ENCODE measurements at regions not wholly inside any gene's neighbourhood (a gene's known extent, or its start where the extent isn't known, plus 50 kb on each side); places are given as distances from the start of the nearest gene placed in this dataset.

DNA sequence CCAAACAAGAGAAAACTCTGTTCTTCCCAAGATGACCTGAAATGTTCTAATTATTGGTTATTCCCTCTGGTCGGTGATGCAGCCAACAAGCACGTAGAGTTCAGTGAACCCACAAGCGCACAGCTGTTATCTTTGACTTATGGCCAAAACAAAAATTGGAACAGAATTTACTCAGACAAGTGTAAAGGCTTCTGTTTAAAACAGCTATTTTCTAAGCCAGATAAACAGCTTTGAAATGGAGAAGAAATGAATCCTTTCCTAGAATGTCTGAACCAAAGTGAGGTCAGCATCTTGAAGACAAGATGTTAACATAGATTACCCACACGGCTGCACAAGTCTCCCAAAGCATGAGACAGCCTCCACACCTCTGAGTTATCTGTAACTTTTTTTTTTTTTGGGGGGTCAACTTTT, 669.2 kb downstream of the DIAPH3 start:
- no peak overlapping the region for H3K27ac ChIP-seq
- no peaks in the 10 kb centered on the region for H3K36me3 ChIP-seq
- intact Hi-C loops (cut with DNase I), result no loop called here
- no peaks in the 10 kb centered on the region for H3K27me3 ChIP-seq (replicated peaks; ENCODE audit: insufficient read depth)
- WGBS, result 29% methylated on average over 4 of the region's 4 CpGs
- DNase-seq (ENCODE audit: low spot score), result no peak
- no peak overlapping the region for H3K4me3 ChIP-seq
- H3K9me3 ChIP-seq, result no peaks in the 10 kb centered on the region
- no peaks in the 10 kb centered on the region for H3K4me1 ChIP-seq (replicated peaks)
- TF ChIP-seq POLR2AphosphoS5 (IDR thresholded peaks at IDR 0.05) (no peak), POLR2A (IDR thresholded peaks at IDR 0.05) (no peak)
- TF ChIP-seq, protein P1, sequence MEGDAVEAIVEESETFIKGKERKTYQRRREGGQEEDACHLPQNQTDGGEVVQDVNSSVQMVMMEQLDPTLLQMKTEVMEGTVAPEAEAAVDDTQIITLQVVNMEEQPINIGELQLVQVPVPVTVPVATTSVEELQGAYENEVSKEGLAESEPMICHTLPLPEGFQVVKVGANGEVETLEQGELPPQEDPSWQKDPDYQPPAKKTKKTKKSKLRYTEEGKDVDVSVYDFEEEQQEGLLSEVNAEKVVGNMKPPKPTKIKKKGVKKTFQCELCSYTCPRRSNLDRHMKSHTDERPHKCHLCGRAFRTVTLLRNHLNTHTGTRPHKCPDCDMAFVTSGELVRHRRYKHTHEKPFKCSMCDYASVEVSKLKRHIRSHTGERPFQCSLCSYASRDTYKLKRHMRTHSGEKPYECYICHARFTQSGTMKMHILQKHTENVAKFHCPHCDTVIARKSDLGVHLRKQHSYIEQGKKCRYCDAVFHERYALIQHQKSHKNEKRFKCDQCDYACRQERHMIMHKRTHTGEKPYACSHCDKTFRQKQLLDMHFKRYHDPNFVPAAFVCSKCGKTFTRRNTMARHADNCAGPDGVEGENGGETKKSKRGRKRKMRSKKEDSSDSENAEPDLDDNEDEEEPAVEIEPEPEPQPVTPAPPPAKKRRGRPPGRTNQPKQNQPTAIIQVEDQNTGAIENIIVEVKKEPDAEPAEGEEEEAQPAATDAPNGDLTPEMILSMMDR (IDR thresholded peaks at IDR 0.05), result no peak

DNA sequence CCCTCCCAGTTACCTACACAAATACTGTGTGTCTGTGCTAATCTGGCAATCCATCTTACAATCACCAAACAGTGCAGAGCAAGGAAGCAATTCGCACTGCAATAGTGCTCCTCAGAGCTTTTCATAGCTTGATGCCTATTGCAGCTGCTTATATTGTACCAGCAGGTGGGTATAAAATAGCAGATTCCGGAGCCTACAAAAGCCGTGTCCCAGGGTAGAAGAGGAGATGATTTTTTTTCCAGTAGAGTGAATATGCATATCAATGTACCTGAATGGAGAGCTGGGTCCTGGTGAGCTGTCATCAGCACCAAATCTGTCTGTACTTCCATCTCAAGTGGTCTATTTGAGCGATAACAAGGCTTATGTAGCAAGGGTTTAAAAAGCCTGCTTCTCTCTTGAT, 668.4 kb downstream of the DIAPH3 start:
- intact Hi-C loops (cut with DNase I), result no loop called here
- Histone ChIP-seq H3K27ac (no peak overlapping the region), H3K9me3 (no peaks in the 10 kb centered on the region), H3K36me3 (no peaks in the 10 kb centered on the region), H3K27me3 (replicated peaks; ENCODE audit: insufficient read depth) (no peaks in the 10 kb centered on the region), H3K4me3 (no peak overlapping the region), H3K4me1 (replicated peaks) (no peaks in the 10 kb centered on the region)
- WGBS, result 89% methylated on average over 4 of the region's 4 CpGs
- DNase-seq (ENCODE audit: low spot score), result no peak
- TF ChIP-seq POLR2A (IDR thresholded peaks at IDR 0.05), result no peak
- no peak for TF ChIP-seq POLR2AphosphoS5 (IDR thresholded peaks at IDR 0.05)
- TF ChIP-seq, protein P1 (IDR thresholded peaks at IDR 0.05), result no peak

DNA sequence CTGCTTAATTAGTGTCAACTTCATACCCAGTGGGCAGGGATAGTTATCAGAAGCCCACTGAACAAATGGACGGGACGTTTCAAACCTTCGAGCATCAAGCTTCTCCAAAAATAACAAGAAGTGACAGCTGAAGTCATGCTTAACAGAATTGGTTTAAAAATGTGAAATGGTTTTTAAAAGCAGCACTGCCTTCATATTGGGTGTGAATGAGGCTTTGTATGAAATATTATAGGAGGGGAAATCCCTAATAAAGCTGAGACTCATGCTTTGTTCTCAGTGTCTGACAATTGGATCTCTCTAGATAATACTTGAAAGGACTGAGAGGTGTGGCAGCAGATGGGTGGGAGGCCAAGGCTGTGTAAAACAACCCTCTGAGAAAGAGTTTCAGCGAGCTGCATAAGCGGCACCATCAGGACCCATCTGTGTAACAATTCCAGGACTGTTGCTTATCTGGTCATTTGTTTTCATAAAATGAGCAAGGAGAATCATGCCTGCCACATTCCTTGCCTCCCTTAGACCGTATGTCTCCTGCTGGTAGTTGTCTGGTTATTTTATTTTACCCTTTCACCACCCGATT, 667.7 kb downstream of the DIAPH3 start:
- TF ChIP-seq POLR2A (IDR thresholded peaks at IDR 0.05) (no peak), POLR2AphosphoS5 (IDR thresholded peaks at IDR 0.05) (no peak)
- TF ChIP-seq, protein P1 (IDR thresholded peaks at IDR 0.05), result no peak
- no peak for DNase-seq (ENCODE audit: low spot score)
- Histone ChIP-seq H3K36me3 (no peaks in the 10 kb centered on the region), H3K4me1 (replicated peaks) (no peaks in the 10 kb centered on the region), H3K9me3 (no peaks in the 10 kb centered on the region), H3K4me3 (no peak overlapping the region), H3K27ac (no peak overlapping the region), H3K27me3 (replicated peaks; ENCODE audit: insufficient read depth) (no peaks in the 10 kb centered on the region)
- intact Hi-C loops (cut with DNase I), result no loop called here
- WGBS, result 55% methylated on average over 7 of the region's 7 CpGs

DNA sequence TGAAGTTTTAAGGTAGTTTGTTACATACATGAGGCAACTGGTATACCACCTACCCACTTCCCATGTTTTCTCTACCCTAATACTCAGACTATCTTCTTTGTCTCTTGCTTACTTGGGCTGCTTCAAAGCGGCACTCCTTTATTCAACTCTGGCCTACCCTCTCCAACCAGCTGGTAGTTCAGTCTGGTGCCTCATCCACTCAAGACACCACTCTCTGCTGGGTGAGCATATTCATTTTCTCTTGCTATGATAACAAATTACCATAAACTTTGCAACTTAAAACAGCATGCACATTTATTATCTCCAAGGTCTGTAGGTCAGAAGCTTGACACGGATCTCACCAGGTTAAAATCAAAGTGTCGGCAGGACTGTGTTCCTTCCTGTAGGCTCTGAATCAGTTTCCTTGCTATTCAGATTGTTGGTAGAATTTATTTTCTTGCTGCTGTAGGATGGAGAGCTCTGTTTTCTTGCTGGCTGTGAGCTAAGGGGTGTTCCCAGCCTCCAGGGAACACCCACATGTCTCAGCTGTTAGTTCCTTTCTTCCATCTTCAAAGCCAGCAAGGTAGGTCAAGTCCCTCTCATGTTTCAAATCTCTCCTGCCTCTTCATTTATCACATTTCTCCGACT, 666.0 kb downstream of the DIAPH3 start:
- WGBS, result 85% methylated on average over 4 of the region's 4 CpGs
- no peak for TF ChIP-seq POLR2A (IDR thresholded peaks at IDR 0.05)
- TF ChIP-seq POLR2AphosphoS5 (IDR thresholded peaks at IDR 0.05), result no peak
- TF ChIP-seq, protein P1 (IDR thresholded peaks at IDR 0.05), result no peak
- H3K27ac ChIP-seq, result no peak overlapping the region
- H3K9me3 ChIP-seq, result no peaks in the 10 kb centered on the region
- H3K4me3 ChIP-seq, result no peak overlapping the region
- DNase-seq (ENCODE audit: low spot score), result no peak
- H3K27me3 ChIP-seq (replicated peaks; ENCODE audit: insufficient read depth), result no peaks in the 10 kb centered on the region
- intact Hi-C loops (cut with DNase I), result no loop called here
- H3K4me1 ChIP-seq (replicated peaks), result no peaks in the 10 kb centered on the region
- H3K36me3 ChIP-seq, result no peaks in the 10 kb centered on the region

DNA sequence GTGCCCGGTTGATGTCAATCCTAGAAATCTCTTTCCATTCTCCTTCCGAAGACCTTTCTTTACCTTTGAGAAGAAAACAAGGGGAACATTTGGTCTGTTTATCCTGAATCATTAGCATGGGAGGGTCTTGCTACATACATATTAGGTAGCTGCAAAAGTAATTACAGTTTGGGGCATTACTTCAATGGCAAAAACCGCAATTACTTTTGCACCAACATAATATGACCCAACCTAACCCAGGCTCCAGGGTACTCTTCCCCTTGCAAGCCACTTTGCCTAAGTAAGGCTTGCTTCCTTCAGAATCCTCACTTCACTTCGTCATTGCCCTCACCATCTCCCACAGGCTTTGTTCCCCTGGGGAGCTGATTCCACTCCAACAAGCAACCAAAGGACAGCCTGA, 662.7 kb downstream of the DIAPH3 start:
- H3K36me3 ChIP-seq, result no peaks in the 10 kb centered on the region
- H3K4me3 ChIP-seq, result no peak overlapping the region
- H3K9me3 ChIP-seq, result no peaks in the 10 kb centered on the region
- 92% methylated on average over 4 of the region's 4 CpGs for WGBS
- no peaks in the 10 kb centered on the region for H3K27me3 ChIP-seq (replicated peaks; ENCODE audit: insufficient read depth)
- no peak for TF ChIP-seq POLR2AphosphoS5 (IDR thresholded peaks at IDR 0.05)
- TF ChIP-seq, protein P1 (IDR thresholded peaks at IDR 0.05), result no peak
- TF ChIP-seq POLR2A (IDR thresholded peaks at IDR 0.05), result no peak
- no peak overlapping the region for H3K27ac ChIP-seq
- intact Hi-C loops (cut with DNase I), result no loop called here
- no peaks in the 10 kb centered on the region for H3K4me1 ChIP-seq (replicated peaks)
- no peak for DNase-seq (ENCODE audit: low spot score)

Measured in prostate gland (tissue), 2 donors.